CD14-positive monocyte (primary cell): ENCODE measurements at regions not wholly inside any gene's neighbourhood (a gene's known extent, or its start where the extent isn't known, plus 50 kb on each side); places are given as distances from the start of the nearest gene placed in this dataset.

Source experiments
- DNase-seq, 3 donors: peaks; one replicate each; pipeline ENCODE4 v3.0.0-alpha.2; 2011 to 2022
- H2AFZ ChIP-seq: 2 replicates; pipeline ENCODE4 v1.6.0; 2012; ENCODE audit warnings: mild to moderate bottlenecking, low read depth, low read length, inconsistent platforms; ENCODE audit not compliant: insufficient read depth, poor library complexity, severe bottlenecking
- H3K27ac ChIP-seq, 2 donors: 1 replicate in 1 of 2; 2 replicates in 1 of 2; pipeline ENCODE4 v1.5.1; 2012 to 2013; ENCODE audit warnings: low read length in 2 of 2, control low read depth in 1 of 2, inconsistent platforms in 1 of 2, low read depth in 1 of 2, mild to moderate bottlenecking in 1 of 2
- H3K27me3 ChIP-seq, 2 donors: one replicate each; pipeline versions ENCODE4 v1.6.0 to v1.6.1; 2011 to 2013; ENCODE audit warnings: low read length in 2 of 2; ENCODE audit not compliant: control insufficient read depth in 2 of 2, insufficient read depth in 2 of 2
- H3K36me3 ChIP-seq, 2 donors: replicated peaks in 1 of 2; 1 replicate in 1 of 2; 2 replicates in 1 of 2; pipeline versions ENCODE4 v1.5.1 to v1.6.1; 2012 to 2013; ENCODE audit warnings: low read length in 2 of 2, control low read depth in 1 of 2, inconsistent platforms in 1 of 2, mild to moderate bottlenecking in 1 of 2; ENCODE audit not compliant: insufficient read depth in 2 of 2, control insufficient read depth in 1 of 2
- H3K4me1 ChIP-seq, 2 donors: 1 replicate in 1 of 2; 2 replicates in 1 of 2; pipeline versions ENCODE4 v1.5.1 to v1.6.1; 2012 to 2013; ENCODE audit warnings: low read length in 2 of 2, control low read depth in 1 of 2, inconsistent platforms in 1 of 2, mild to moderate bottlenecking in 1 of 2, moderate library complexity in 1 of 2; ENCODE audit not compliant: insufficient read depth in 2 of 2, control insufficient read depth in 1 of 2
- H3K4me2 ChIP-seq: replicated peaks from 2 replicates; pipeline ENCODE3; 2012; ENCODE audit warnings: low read length, moderate library complexity, mild to moderate bottlenecking; ENCODE audit not compliant: poor library complexity, severe bottlenecking; ENCODE audit errors: extremely low read depth
- H3K4me3 ChIP-seq, 3 experiments: fragments of 200-600 bp in 1 of 3; sonication (generic) in 1 of 3; replicated peaks in 1 of 3; 1 replicate in 2 of 3; 2 replicates in 1 of 3; pipeline ENCODE4 v1.5.1; 2011 to 2013; ENCODE audit warnings: low read length in 3 of 3, mild to moderate bottlenecking in 3 of 3, control low read depth in 2 of 3, low read depth in 2 of 3, inconsistent platforms in 1 of 3, moderate library complexity in 1 of 3
- H3K79me2 ChIP-seq: 2 replicates; pipeline ENCODE4 v1.6.0; 2012; ENCODE audit warnings: mild to moderate bottlenecking, control low read depth, inconsistent platforms, low read length, moderate library complexity; ENCODE audit not compliant: insufficient read depth
- H3K9ac ChIP-seq: 2 replicates; pipeline ENCODE4 v1.6.0; 2017; ENCODE audit warnings: low read length, mild to moderate bottlenecking; ENCODE audit not compliant: insufficient read depth, poor library complexity, severe bottlenecking
- H3K9me3 ChIP-seq, 2 donors: replicated peaks in 1 of 2; 1 replicate in 1 of 2; 2 replicates in 1 of 2; pipeline versions ENCODE4 v1.5.1 to v1.6.1; 2012 to 2013; ENCODE audit warnings: low read length in 2 of 2, control low read depth in 1 of 2; ENCODE audit not compliant: control insufficient read depth in 1 of 2, insufficient read depth in 1 of 2
- H4K20me1 ChIP-seq: 2 replicates; pipeline ENCODE4 v1.6.0; 2012; ENCODE audit warnings: mild to moderate bottlenecking, low read length, control low read depth, moderate library complexity; ENCODE audit not compliant: insufficient read depth
- H3K27ac Mint-ChIP-seq, 7 donors: one replicate each; pipeline ENCODE4 v1.8.0; 2020; ENCODE audit warnings: mild to moderate bottlenecking in 7 of 7, mixed read lengths in 7 of 7, moderate library complexity in 6 of 7, inconsistent platforms in 2 of 7
- H3K27me3 Mint-ChIP-seq, 3 donors: one replicate each; pipeline ENCODE4 v1.8.0; 2021 to 2022; ENCODE audit warnings: low read depth in 3 of 3, mild to moderate bottlenecking in 3 of 3, mixed read lengths in 3 of 3, moderate library complexity in 3 of 3, inconsistent platforms in 1 of 3
- H3K36me3 Mint-ChIP-seq, 2 donors: one replicate each; pipeline ENCODE4 v1.8.0; 2020; ENCODE audit warnings: mixed read lengths in 2 of 2, inconsistent platforms in 1 of 2, mild to moderate bottlenecking in 1 of 2
- H3K4me1 Mint-ChIP-seq: one replicate; pipeline ENCODE4 v1.8.0; 2020; ENCODE audit warnings: mild to moderate bottlenecking, mixed read lengths
- H3K4me3 Mint-ChIP-seq, 2 donors: one replicate each; pipeline ENCODE4 v1.8.0; 2020; ENCODE audit warnings: mild to moderate bottlenecking in 2 of 2, mixed read lengths in 2 of 2, moderate library complexity in 1 of 2
- H3K9me3 Mint-ChIP-seq, 7 donors: one replicate each; pipeline ENCODE4 v1.8.0; 2020 to 2022; ENCODE audit warnings: mixed read lengths in 7 of 7, mild to moderate bottlenecking in 6 of 7, moderate library complexity in 6 of 7, inconsistent platforms in 2 of 7
- CTCF ChIP-seq: fragments of 200-600 bp; IDR thresholded peaks from one replicate; pipeline ENCODE4 v1.8.0; 2022; ENCODE audit warnings: antibody characterized with exemption, mild to moderate bottlenecking
- WGBS: methylation state at CpG from one replicate; pipeline ENCODE4 v1.1.5; 2013; ENCODE audit warnings: missing lambda C conversion rate; ENCODE audit not compliant: insufficient coverage; 5-methylcytosine and 5-hydroxymethylcytosine counted together
- intact Hi-C, 2 donors: fragments of 100-400 bp; cut with micrococcal nuclease; formaldehyde crosslinking; loops; one replicate each; pipeline versions ENCODE4 v1.15.0 to v1.15.1; 2023

DNA sequence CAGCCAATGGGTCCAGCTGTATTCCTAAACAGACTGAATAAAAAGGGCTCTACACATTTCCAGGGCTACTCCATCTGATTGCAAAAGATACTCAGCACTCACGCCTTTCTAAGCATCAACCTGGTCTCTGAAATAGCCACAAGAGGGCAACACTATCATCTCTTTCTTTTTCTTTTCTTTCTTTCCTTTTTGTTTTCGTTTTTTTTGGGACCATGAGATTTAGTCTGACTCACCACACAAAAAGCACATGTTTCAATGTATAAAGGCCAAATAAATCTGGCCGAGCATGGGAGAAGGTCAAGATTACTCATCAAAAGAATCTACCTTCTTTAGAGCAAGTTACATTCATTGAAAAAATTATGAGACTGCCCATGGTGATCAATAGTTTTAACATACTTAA, 805.6 kb upstream of the ARGLU1 start:
- no peak overlapping the region for H3K4me2 ChIP-seq
- Mint-ChIP-seq H3K4me3 (no peak overlapping the region), H3K27ac (no peak overlapping the region), H3K27me3 (no peaks in the 10 kb centered on the region), H3K36me3 (no peaks in the 10 kb centered on the region), H3K9me3 (peaks cover 0 to 2% (median 0%) of the 10 kb centered on the region in 7 donors), H3K4me1 (no peaks in the 10 kb centered on the region)
- 8% methylated on average over 1 of the region's 3 CpGs for WGBS
- intact Hi-C loops: no loop called here
- H2AFZ ChIP-seq: no peak overlapping the region
- H3K27ac ChIP-seq: no peak overlapping the region
- H3K4me1 ChIP-seq: no peaks in the 10 kb centered on the region
- no peak overlapping the region for H3K4me3 ChIP-seq
- TF ChIP-seq CTCF: no peak
- H3K36me3 ChIP-seq: no peaks in the 10 kb centered on the region
- no peak overlapping the region for H3K9ac ChIP-seq
- H3K27me3 ChIP-seq: no peaks in the 10 kb centered on the region
- no peaks in the 10 kb centered on the region for H4K20me1 ChIP-seq
- no peaks in the 10 kb centered on the region for H3K79me2 ChIP-seq
- no peak for DNase-seq
- H3K9me3 ChIP-seq: no peaks in the 10 kb centered on the region

- Mint-ChIP-seq H3K27me3 (peaks cover 0 to 2% (median 0%) of the 10 kb centered on the region in 3 donors), H3K4me3 (no peak overlapping the region), H3K9me3 (peaks cover 0 to 2% (median 0%) of the 10 kb centered on the region in 7 donors), H3K27ac (no peak overlapping the region), H3K4me1 (no peaks in the 10 kb centered on the region), H3K36me3 (no peaks in the 10 kb centered on the region)
- Histone ChIP-seq H3K4me2 (no peak overlapping the region), H3K27ac (no peak overlapping the region), H3K4me1 (no peaks in the 10 kb centered on the region), H3K9ac (no peak overlapping the region), H3K27me3 (no peaks in the 10 kb centered on the region), H3K79me2 (no peaks in the 10 kb centered on the region), H3K36me3 (no peaks in the 10 kb centered on the region), H3K9me3 (no peaks in the 10 kb centered on the region), H3K4me3 (no peak overlapping the region), H4K20me1 (no peaks in the 10 kb centered on the region), H2AFZ (no peak overlapping the region)
- intact Hi-C loops: no loop called here
- DNase-seq: no peak
- TF ChIP-seq CTCF: no peak
- 80% methylated on average over 1 of the region's 7 CpGs for WGBS
These were observed 802.3 kb upstream of the ARGLU1 start for GRCh38 chr13:107370015-107370785.
